ENCODE measurements at regions not wholly inside any gene's neighbourhood (a gene's known extent, or its start where the extent isn't known, plus 50 kb on each side); places are given as distances from the start of the nearest gene placed in this dataset.

DNA sequence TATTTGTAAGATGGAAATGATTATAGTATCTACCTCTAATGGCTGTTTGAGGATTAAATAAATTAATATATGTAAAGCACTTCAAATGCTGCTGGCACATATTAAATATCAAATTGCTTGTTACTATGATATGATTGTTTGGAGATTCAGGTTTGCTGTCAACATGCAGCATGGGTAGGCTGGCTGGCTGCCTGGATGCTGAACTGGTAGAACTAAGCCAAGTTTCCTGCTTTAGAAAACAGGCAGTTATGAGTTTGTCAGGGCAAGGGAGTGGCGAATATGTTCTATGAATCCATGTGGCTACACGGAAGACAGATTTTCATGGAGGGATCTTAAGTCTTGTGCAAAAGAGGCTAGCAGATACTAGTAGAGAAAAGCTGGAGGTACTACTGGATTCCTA lies 239.6 kb downstream of the GBA3 start:
- no peak for FAIRE-seq
- no peak overlapping the region for H3K9ac ChIP-seq (ENCODE audit: low read length in 3 of 3)
- no peaks in the 10 kb centered on the region for H3K36me3 ChIP-seq (ENCODE audit: control insufficient read depth in 2 of 3, insufficient read depth in 3 of 3, low read length in 3 of 3)
- no peaks in the 10 kb centered on the region for H3K9me3 ChIP-seq (ENCODE audit: control insufficient read depth in 2 of 3, insufficient read depth in 1 of 3, low read length in 3 of 3)
- intact Hi-C loops (cut with DNase I) = no loop called here
- H3K4me3 ChIP-seq (ENCODE audit: low read length in 3 of 3) = no peak overlapping the region
- DNase-seq = no peak
- TF ChIP-seq, protein P1, sequence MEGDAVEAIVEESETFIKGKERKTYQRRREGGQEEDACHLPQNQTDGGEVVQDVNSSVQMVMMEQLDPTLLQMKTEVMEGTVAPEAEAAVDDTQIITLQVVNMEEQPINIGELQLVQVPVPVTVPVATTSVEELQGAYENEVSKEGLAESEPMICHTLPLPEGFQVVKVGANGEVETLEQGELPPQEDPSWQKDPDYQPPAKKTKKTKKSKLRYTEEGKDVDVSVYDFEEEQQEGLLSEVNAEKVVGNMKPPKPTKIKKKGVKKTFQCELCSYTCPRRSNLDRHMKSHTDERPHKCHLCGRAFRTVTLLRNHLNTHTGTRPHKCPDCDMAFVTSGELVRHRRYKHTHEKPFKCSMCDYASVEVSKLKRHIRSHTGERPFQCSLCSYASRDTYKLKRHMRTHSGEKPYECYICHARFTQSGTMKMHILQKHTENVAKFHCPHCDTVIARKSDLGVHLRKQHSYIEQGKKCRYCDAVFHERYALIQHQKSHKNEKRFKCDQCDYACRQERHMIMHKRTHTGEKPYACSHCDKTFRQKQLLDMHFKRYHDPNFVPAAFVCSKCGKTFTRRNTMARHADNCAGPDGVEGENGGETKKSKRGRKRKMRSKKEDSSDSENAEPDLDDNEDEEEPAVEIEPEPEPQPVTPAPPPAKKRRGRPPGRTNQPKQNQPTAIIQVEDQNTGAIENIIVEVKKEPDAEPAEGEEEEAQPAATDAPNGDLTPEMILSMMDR (IDR thresholded peaks at IDR 0.05; ENCODE audit: borderline replicate concordance, extremely low read depth, insufficient read depth) = no peak
- H3K27me3 ChIP-seq (ENCODE audit: control insufficient read depth, insufficient read depth, low read length) = no peaks in the 10 kb centered on the region
- no peaks in the 10 kb centered on the region for H3K4me1 ChIP-seq (ENCODE audit: control insufficient read depth in 2 of 3, insufficient read depth in 2 of 3, low read depth in 1 of 3, low read length in 3 of 3)
- no peak overlapping the region for H3K27ac ChIP-seq (ENCODE audit: low read depth in 2 of 2, low read length in 2 of 2)

DNA sequence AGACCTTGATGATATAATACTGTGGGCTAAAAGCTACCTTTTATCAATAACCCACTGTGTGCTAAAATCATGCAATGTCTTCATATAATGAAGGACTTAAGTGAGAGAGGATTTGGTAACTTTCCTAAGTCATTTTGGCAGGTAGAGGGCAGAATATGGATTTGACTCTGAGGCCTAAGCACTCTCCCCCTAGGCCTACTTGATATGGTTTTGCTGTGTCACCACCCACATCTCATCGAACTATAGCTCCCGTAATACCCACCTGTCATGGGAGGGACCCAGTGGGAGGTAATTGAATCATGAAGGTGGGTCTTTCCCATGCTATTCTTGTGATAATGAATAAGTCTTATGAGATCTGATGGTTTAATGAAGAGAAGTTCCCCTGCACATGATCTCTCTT lies 229.7 kb downstream of the GBA3 start:
- Histone ChIP-seq H3K4me1 (ENCODE audit: control insufficient read depth in 2 of 3, insufficient read depth in 2 of 3, low read depth in 1 of 3, low read length in 3 of 3) (no peaks in the 10 kb centered on the region), H3K9ac (ENCODE audit: low read length in 3 of 3) (no peak overlapping the region), H3K4me3 (ENCODE audit: low read length in 3 of 3) (no peak overlapping the region), H3K36me3 (ENCODE audit: control insufficient read depth in 2 of 3, insufficient read depth in 3 of 3, low read length in 3 of 3) (no peaks in the 10 kb centered on the region), H3K9me3 (ENCODE audit: control insufficient read depth in 2 of 3, insufficient read depth in 1 of 3, low read length in 3 of 3) (no peaks in the 10 kb centered on the region), H3K27me3 (ENCODE audit: control insufficient read depth, insufficient read depth, low read length) (no peaks in the 10 kb centered on the region), H3K27ac (ENCODE audit: low read depth in 2 of 2, low read length in 2 of 2) (no peak overlapping the region)
- DNase-seq = no peak
- intact Hi-C loops (cut with DNase I) = no loop called here
- no peak for FAIRE-seq
- TF ChIP-seq, protein P1 (IDR thresholded peaks at IDR 0.05; ENCODE audit: borderline replicate concordance, extremely low read depth, insufficient read depth) = no peak

DNA sequence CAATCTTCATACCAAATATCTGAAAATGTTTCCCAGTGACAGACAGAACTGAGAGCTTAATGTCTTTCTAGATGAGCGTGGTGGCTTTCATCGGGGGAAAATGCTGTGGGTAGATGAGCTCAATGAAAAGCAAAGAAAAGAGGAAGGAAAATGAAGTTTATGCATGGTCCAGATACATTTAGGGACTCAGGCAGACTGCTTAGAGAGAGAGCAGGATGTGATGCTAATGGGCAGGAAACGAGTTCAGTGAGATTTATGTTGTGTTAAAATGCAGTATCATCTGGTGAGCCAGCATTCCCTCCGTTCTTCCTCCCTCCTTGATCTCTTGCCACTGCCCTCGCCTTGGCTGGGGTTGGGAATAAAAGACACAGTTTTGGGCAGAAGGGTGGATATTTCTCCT lies 229.2 kb downstream of the GBA3 start:
- H3K9ac ChIP-seq (ENCODE audit: low read length in 3 of 3) = no peak overlapping the region
- no peak overlapping the region for H3K27ac ChIP-seq (ENCODE audit: low read depth in 2 of 2, low read length in 2 of 2)
- H3K4me3 ChIP-seq (ENCODE audit: low read length in 3 of 3) = no peak overlapping the region
- H3K4me1 ChIP-seq (ENCODE audit: control insufficient read depth in 2 of 3, insufficient read depth in 2 of 3, low read depth in 1 of 3, low read length in 3 of 3) = no peaks in the 10 kb centered on the region
- no peaks in the 10 kb centered on the region for H3K36me3 ChIP-seq (ENCODE audit: control insufficient read depth in 2 of 3, insufficient read depth in 3 of 3, low read length in 3 of 3)
- H3K27me3 ChIP-seq (ENCODE audit: control insufficient read depth, insufficient read depth, low read length) = no peaks in the 10 kb centered on the region
- H3K9me3 ChIP-seq (ENCODE audit: control insufficient read depth in 2 of 3, insufficient read depth in 1 of 3, low read length in 3 of 3) = no peaks in the 10 kb centered on the region
- TF ChIP-seq, protein P1 (IDR thresholded peaks at IDR 0.05; ENCODE audit: borderline replicate concordance, extremely low read depth, insufficient read depth) = no peak
- intact Hi-C loops (cut with DNase I) = no loop called here
- FAIRE-seq (no peak), DNase-seq (no peak)

DNA sequence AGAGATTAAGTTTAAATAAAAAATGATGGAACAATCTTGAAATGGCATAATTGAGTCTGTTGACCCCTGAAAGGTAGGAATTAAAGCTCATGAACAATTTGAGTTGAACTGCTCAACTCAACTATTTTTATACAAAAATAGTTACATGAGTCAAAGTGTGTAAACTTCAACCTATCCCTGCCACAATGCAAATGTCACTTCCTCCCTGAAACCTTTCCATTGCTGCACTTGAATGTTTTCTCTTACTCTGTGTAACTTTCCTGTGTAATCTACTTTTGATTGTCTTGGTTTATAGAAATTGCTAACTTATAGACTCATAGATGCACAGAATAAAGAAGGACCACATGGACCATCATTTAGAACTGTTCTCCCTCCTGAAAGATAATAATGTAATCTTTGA lies 218.5 kb downstream of the GBA3 start:
- FAIRE-seq (no peak), DNase-seq (no peak)
- Histone ChIP-seq H3K4me3 (ENCODE audit: low read length in 3 of 3) (no peak overlapping the region), H3K27ac (ENCODE audit: low read depth in 2 of 2, low read length in 2 of 2) (no peak overlapping the region), H3K36me3 (ENCODE audit: control insufficient read depth in 2 of 3, insufficient read depth in 3 of 3, low read length in 3 of 3) (no peaks in the 10 kb centered on the region), H3K27me3 (ENCODE audit: control insufficient read depth, insufficient read depth, low read length) (no peaks in the 10 kb centered on the region), H3K9me3 (ENCODE audit: control insufficient read depth in 2 of 3, insufficient read depth in 1 of 3, low read length in 3 of 3) (no peaks in the 10 kb centered on the region), H3K4me1 (ENCODE audit: control insufficient read depth in 2 of 3, insufficient read depth in 2 of 3, low read depth in 1 of 3, low read length in 3 of 3) (no peaks in the 10 kb centered on the region), H3K9ac (ENCODE audit: low read length in 3 of 3) (no peak overlapping the region)
- TF ChIP-seq, protein P1 (IDR thresholded peaks at IDR 0.05; ENCODE audit: borderline replicate concordance, extremely low read depth, insufficient read depth) = no peak
- intact Hi-C loops (cut with DNase I) = no loop called here
